ENCODE measurements at regions not wholly inside any gene's neighbourhood (a gene's known extent, or its start where the extent isn't known, plus 50 kb on each side); places are given as distances from the start of the nearest gene placed in this dataset.

DNA sequence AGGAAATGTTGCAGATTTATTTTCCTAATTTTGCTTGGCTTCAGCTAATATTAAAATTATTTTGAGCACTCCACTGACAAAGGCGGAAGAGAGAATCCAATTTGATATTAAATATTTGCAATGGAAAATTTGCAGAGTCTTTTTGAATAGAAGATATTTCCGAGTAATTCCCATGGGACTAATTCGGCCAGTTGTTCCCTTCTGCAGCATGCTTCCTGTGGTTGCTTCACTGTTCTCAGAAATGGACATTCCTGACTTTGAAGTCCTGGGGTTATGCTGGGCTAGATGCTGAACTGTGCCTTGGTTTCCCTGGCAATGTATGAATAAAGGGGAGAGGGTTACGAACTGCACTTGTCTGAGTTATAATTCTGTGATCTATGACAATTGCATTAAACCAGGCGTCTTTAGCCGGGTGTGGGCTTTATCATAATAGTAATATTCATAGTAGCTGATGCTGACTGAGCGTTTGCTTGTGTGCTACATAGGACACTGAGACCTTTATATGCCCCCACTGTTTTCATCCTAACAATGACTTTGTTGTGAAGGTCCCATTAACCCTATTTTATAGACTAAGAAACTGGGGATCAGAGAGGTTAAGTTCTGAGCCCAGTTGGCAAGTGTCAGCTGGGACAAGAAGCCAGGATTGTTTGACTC, 114.5 kb upstream of the SPRY4 start:
- no peak overlapping the region for H3K27ac ChIP-seq
- no peak for DNase-seq (ENCODE audit: low read depth, low spot score)

GRCh38 chr5:142438573-142438972, 113.8 kb upstream of the SPRY4 start:
- H3K27ac ChIP-seq, result no peak overlapping the region
- no peak for DNase-seq (ENCODE audit: low read depth, low spot score)

GRCh38 chr5:142437563-142437962, 112.7 kb upstream of the SPRY4 start:
- no peak for DNase-seq (ENCODE audit: low read depth, low spot score)
- no peak overlapping the region for H3K27ac ChIP-seq

- H3K27ac ChIP-seq, result no peak overlapping the region
- no peak for DNase-seq (ENCODE audit: low read depth, low spot score)
Measured at GRCh38 chr5:142435410-142436115, 110.7 kb upstream of the SPRY4 start.

GRCh38 chr5:142434322-142434612, 109.4 kb upstream of the SPRY4 start:
- H3K27ac ChIP-seq, result no peak overlapping the region
- DNase-seq (ENCODE audit: low read depth, low spot score), result no peak

GRCh38 chr5:142433526-142434321, 108.9 kb upstream of the SPRY4 start:
- H3K27ac ChIP-seq, result no peak overlapping the region
- DNase-seq (ENCODE audit: low read depth, low spot score), result no peak

DNA sequence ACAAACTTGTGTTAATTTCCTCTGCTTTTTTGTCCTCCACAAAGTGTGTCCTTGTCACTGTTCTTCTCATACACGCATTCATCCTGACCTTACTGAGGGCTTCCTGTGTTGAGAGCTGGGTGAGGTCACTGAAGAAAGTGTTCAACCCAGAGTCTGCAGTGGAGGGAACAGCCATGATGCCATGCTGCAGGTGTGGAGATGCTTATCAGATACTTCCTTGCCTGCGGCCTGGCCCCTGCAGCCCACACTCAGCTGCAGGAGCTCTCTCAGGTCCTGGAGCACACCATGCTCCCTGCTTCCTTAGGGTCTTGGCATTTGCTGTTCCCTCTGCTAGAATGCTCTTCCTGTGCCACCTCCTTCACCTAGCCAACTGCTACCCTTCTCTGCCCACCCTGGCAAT, 108.1 kb upstream of the SPRY4 start:
- DNase-seq (ENCODE audit: low read depth, low spot score), result no peak

GRCh38 chr5:142432369-142432863, 107.6 kb upstream of the SPRY4 start:
- H3K27ac ChIP-seq, result no peak overlapping the region
- DNase-seq (ENCODE audit: low read depth, low spot score), result no peak

More for the DNA sequence above, 108.1 kb upstream of the SPRY4 start:
- H3K27ac ChIP-seq, result no peak overlapping the region

- no peak overlapping the region for H3K27ac ChIP-seq
- DNase-seq (ENCODE audit: low read depth, low spot score), result no peak
Measured at GRCh38 chr5:142428773-142429473, 104.1 kb upstream of the SPRY4 start.

- no peak overlapping the region for H3K27ac ChIP-seq
- DNase-seq (ENCODE audit: low read depth, low spot score), result no peak
Measured at GRCh38 chr5:142428036-142428772, 103.4 kb upstream of the SPRY4 start.

DNA sequence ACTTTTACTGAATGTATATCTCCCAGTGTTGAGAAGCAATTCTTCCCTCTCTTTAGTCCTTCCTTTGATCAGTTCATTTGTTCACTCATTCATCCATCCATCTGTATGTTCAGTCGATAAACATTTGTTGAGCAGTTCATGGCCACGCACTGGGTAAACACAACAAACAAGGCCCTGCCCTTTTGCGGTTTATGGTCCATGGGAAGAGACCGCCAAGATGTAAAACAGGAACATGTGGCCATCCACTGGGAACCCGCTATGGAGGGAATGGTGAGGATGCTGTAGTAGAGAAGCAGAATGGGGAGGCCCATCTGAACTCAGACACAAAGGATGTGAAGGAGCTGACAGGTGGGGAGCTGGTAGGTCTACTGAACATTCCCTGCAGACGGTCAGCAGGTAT, 102.7 kb upstream of the SPRY4 start:
- DNase-seq (ENCODE audit: low read depth, low spot score), result no peak
- no peak overlapping the region for H3K27ac ChIP-seq

GRCh38 chr5:142427015-142427364, 102.2 kb upstream of the SPRY4 start:
- H3K27ac ChIP-seq, result no peak overlapping the region
- no peak for DNase-seq (ENCODE audit: low read depth, low spot score)

DNA sequence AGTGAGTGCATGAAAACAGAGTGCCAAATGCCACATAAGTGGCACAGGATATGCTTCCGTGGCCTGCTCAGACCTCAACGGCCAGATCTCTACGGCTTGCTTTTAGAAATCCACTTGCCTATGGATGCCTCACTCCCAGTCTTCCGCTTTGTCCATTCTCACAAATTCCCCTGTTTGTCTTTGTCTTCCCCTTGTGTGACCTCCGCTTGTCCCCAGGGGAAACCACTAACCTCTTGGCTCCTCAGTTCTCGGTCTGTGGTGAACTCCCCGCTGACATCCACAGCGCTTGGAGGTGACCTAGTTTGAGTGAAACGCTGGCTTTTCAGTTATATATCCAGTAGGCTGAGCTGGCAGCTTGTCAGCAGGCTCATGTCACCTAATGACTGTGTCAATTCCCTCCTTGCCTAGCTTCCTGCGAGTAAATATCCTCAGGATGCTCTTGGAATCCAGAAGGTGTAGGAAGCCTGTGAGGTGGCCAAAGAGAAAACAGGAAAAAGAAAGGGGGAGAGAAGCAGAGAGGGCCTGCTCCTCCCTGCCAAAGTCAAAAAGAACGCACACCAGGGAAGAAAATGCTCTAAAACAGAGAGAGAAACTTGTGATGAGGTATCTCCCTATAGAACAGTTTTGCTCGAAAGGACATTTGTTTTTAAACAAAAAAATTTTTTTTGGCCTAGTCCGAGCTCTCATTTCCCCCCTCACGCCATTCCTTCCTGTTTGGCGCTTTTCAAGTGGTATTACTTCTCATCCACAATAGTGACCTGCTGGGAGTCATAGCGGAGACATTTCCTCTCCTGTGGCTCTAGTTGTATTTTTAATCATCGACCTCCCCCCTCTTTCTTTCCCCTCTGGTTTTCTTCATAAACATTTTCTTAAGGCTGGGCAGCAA, 101.6 kb upstream of the SPRY4 start:
- no peak overlapping the region for H3K27ac ChIP-seq
- no peak for DNase-seq (ENCODE audit: low read depth, low spot score)

GRCh38 chr5:142425286-142426065, 100.7 kb upstream of the SPRY4 start:
- H3K27ac ChIP-seq, result no peak overlapping the region

GRCh38 chr5:142422429-142422828, 97.6 kb upstream of the SPRY4 start:
- no peak overlapping the region for H3K27ac ChIP-seq
- DNase-seq (ENCODE audit: low read depth, low spot score), result no peak

More at GRCh38 chr5:142425286-142426065, 100.7 kb upstream of the SPRY4 start:
- DNase-seq (ENCODE audit: low read depth, low spot score), result no peak

DNA sequence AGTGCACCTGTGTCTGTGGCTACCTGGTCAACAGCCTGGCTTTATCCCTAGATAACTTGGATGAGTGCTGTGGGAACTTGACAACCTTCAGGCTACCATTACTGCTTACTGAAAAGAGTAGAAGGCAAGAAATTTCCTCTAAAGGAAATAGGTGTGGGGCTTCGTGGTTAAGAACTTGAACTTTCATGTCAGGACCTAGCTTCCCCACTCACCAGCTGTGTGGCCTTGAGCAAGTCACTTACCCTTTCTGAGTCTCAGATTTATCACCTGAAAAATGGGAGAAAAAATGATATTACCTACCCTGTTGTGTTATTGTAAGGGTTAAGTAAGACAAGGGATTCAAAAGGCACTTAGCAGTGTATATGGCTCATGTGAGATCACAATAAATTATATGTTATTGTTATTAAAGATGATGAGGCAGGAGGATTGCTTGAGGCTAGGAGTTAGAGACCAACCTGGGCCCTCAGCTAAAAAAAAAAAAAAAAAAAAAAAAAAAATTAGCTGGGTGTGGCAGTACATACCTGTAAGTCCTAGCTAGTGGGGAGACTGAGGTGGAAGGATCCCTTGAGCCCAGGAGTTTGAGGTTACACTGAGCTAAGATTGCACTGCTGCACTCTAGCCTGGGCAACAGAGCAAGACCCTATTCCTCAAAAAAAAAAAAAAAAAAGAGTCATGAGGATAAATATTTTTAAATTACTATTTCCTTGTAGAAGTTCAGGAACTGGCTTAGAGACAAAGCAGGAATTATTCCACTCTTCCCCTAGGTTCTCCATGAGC, 97.0 kb upstream of the SPRY4 start:
- H3K27ac ChIP-seq, result no peak overlapping the region
- no peak for DNase-seq (ENCODE audit: low read depth, low spot score)

- no peak for DNase-seq (ENCODE audit: low read depth, low spot score)
Measured at GRCh38 chr5:142421228-142421617, 96.4 kb upstream of the SPRY4 start.

More at GRCh38 chr5:142421228-142421617, 96.4 kb upstream of the SPRY4 start:
- H3K27ac ChIP-seq, result no peak overlapping the region

All from epithelial cell of prostate (primary cell).